HEK293 (cell line): ENCODE measurements at regions not wholly inside any gene's neighbourhood (a gene's known extent, or its start where the extent isn't known, plus 50 kb on each side); places are given as distances from the start of the nearest gene placed in this dataset.

Experiments used
- CTCF ChIP-seq: fragments of 450-650 bp; formaldehyde crosslinking; IDR thresholded peaks from 2 replicates; pipeline ENCODE4 v1.5.1; 2016; ENCODE audit warnings: missing biosample characterization, missing genetic modification characterization
- KLF16 ChIP-seq: fragments of 450-650 bp; formaldehyde crosslinking; IDR thresholded peaks from 2 replicates; pipeline ENCODE4 v1.5.1; 2017; ENCODE audit warnings: missing biosample characterization, missing genetic modification characterization
- MEIS1 ChIP-seq: sonication (generic); formaldehyde crosslinking; IDR thresholded peaks from 2 replicates; pipeline ENCODE4 v1.8.1; 2022; ENCODE audit warnings: missing genetic modification reagents, mild to moderate bottlenecking, borderline replicate concordance
- REST ChIP-seq: fragments of 450-650 bp; formaldehyde crosslinking; IDR thresholded peaks from 2 replicates; pipeline ENCODE4 v1.5.1; 2016; ENCODE audit warnings: missing biosample characterization, missing genetic modification characterization
- ZNF658 ChIP-seq: fragments of 450-650 bp; formaldehyde crosslinking; IDR thresholded peaks from 2 replicates; pipeline ENCODE4; 2016; ENCODE audit warnings: missing biosample characterization, missing genetic modification characterization

- TF ChIP-seq MEIS1 (no peak), ZNF658 (tag by site-specific recombination) (no peak), REST (tag by site-specific recombination) (no peak), CTCF (tag by site-specific recombination) (no peak), KLF16 (tag by site-specific recombination) (no peak)
Observed at GRCh38 chr15:91604122-91604521, 249.4 kb upstream of the SLCO3A1 start.
